Colonic mucosa (tissue), 4 donors: ENCODE measurements at regions not wholly inside any gene's neighbourhood (a gene's known extent, or its start where the extent isn't known, plus 50 kb on each side); places are given as distances from the start of the nearest gene placed in this dataset.

ENCODE experiments used
- DNase-seq: peaks from one replicate; pipeline ENCODE4 v3.0.0-alpha.2; 2020
- H3K27ac ChIP-seq: fragments of 200-600 bp; one replicate; pipeline ENCODE4 v1.8.0; 2021
- H3K27me3 ChIP-seq: fragments of 200-600 bp; one replicate; pipeline ENCODE4 v1.8.0; 2021
- H3K36me3 ChIP-seq: fragments of 200-600 bp; one replicate; pipeline ENCODE4 v1.8.0; 2021
- H3K4me1 ChIP-seq: fragments of 200-600 bp; one replicate; pipeline ENCODE4 v1.8.0; 2021; ENCODE audit warnings: mild to moderate bottlenecking
- H3K4me3 ChIP-seq: fragments of 200-600 bp; one replicate; pipeline ENCODE4 v1.8.0; 2021
- H3K9ac ChIP-seq, 2 donors: one replicate each; pipeline ENCODE4 v1.7.0; 2013; ENCODE audit warnings: control low read depth in 2 of 2, low read depth in 2 of 2, low read length in 2 of 2
- H3K9me3 ChIP-seq: fragments of 200-600 bp; one replicate; pipeline ENCODE4 v1.8.0; 2021
- intact Hi-C: fragments of 100-400 bp; cut with DNase I; formaldehyde crosslinking; loops from one replicate; pipeline ENCODE4 v1.14.1; 2022
- TF ChIP-seq, protein P1 (sequence below): fragments of 200-600 bp; IDR thresholded peaks from one replicate; pipeline ENCODE4 v1.8.0; 2022; ENCODE audit warnings: antibody characterized with exemption, mild to moderate bottlenecking
- donor health status: healthy.
- donor health status: DM: no; HTN: no; CAD: no.
- donor health status: DM: no; HTN: no; CAD: no.

DNA sequence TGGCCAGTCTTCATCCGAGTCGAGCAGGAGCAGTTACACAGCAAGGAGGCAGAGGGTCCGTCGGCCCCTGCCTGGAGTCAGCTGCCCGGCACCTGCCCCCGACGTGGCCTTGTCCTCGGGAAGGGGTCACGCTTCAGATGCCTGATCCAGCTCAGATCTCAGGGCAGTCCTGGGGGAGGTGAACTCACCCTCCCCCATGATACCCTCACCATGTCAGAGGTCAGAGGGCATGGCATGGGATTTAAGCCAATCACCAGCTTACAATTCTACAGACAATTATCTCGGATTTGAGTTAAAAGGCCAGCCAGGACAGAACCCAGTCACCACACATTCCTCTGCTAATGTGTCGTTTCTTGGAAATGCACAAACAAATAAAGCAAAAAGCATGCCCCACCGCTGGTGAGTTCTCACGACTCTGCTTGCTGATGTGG lies 211.3 kb downstream of the FOXL1 start:
- TF ChIP-seq, protein P1, sequence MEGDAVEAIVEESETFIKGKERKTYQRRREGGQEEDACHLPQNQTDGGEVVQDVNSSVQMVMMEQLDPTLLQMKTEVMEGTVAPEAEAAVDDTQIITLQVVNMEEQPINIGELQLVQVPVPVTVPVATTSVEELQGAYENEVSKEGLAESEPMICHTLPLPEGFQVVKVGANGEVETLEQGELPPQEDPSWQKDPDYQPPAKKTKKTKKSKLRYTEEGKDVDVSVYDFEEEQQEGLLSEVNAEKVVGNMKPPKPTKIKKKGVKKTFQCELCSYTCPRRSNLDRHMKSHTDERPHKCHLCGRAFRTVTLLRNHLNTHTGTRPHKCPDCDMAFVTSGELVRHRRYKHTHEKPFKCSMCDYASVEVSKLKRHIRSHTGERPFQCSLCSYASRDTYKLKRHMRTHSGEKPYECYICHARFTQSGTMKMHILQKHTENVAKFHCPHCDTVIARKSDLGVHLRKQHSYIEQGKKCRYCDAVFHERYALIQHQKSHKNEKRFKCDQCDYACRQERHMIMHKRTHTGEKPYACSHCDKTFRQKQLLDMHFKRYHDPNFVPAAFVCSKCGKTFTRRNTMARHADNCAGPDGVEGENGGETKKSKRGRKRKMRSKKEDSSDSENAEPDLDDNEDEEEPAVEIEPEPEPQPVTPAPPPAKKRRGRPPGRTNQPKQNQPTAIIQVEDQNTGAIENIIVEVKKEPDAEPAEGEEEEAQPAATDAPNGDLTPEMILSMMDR = no peak
- no peak for DNase-seq
- no peaks in the 10 kb centered on the region for H3K9me3 ChIP-seq

DNA sequence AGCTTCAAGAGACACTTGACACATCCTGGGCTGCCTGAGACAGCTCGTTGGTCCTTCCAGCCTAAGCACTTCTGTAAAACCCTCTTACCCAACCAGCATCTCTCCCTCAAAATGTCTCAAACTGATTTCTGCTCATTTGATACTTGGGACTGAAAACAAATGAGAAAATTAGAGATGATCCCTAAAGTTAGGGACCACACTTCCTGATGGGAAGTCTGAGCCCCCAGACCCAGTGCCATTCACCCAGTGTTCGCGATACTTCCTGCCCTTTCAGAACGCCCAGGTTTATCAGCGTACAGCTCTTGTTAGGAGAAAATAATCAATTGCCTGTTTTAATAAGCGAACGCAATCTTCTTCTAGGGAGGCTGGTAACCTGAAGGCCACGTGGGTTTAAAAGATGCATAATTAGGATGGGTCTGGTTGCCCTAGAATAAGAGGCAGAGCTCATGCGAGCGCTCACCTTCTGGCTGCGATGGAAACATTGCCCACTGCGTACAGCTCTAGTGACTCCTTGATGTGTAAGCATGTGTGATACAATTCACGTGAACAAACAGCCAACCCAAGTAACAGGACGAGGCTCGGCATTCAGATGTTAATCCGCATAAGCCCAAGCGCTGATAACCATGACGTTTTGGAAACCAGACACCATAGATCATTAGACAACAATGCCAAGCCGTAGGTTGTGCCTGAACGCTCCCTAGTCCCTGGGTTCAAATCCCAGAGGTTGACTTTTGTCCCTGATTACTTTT lies 213.1 kb downstream of the FOXL1 start:
- Histone ChIP-seq H3K4me1 (no peaks in the 10 kb centered on the region), H3K9me3 (no peaks in the 10 kb centered on the region), H3K4me3 (no peak overlapping the region), H3K27ac (no peak overlapping the region), H3K27me3 (no peaks in the 10 kb centered on the region), H3K36me3 (no peaks in the 10 kb centered on the region), H3K9ac (no peak overlapping the region)
- TF ChIP-seq, protein P1 = no peak
- no peak for DNase-seq
- intact Hi-C loops = no loop called here

More for the DNA sequence above, 211.3 kb downstream of the FOXL1 start:
- no peak overlapping the region for H3K4me3 ChIP-seq
- H3K27me3 ChIP-seq = no peaks in the 10 kb centered on the region
- H3K4me1 ChIP-seq = no peaks in the 10 kb centered on the region
- no peaks in the 10 kb centered on the region for H3K36me3 ChIP-seq
- no peak overlapping the region for H3K9ac ChIP-seq
- H3K27ac ChIP-seq = no peak overlapping the region
- intact Hi-C loops = no loop called here

DNA sequence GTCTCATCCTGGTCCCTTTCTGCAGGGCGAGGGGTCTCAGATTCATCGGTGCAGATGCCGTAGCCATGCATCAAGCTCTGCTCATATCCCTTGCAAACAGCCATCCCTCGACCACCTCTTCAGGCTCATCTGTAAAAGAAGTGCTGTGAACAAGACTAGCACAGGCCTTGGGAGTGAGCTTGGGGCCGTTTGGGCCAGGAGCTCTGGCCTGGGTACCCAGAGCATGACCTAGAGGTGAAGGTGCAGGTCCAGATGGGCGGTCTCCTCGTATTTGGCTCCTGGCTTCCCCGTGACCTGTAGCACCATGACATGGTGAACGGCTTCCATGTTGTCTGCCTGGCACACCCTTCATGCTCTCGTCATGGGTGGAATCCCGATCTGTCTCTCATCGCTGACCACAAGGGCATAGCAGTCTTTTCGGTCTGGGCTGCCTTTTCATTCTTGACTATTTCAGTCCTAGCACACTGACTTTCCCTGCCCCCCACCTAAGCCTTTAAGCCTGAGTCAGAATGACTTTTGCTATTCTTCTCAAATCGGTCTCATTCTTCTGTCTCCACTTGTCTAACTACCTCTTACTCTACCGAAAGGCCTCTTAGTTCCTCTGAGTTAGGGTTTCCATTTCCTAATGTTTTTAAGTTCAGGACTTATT lies 216.0 kb downstream of the FOXL1 start:
- intact Hi-C loops = no loop called here
- DNase-seq = no peak
- Histone ChIP-seq H3K9me3 (no peaks in the 10 kb centered on the region), H3K4me1 (no peaks in the 10 kb centered on the region), H3K9ac (no peak overlapping the region), H3K36me3 (no peaks in the 10 kb centered on the region), H3K4me3 (no peak overlapping the region), H3K27ac (no peak overlapping the region), H3K27me3 (no peaks in the 10 kb centered on the region)
- TF ChIP-seq, protein P1 = no peak

DNA sequence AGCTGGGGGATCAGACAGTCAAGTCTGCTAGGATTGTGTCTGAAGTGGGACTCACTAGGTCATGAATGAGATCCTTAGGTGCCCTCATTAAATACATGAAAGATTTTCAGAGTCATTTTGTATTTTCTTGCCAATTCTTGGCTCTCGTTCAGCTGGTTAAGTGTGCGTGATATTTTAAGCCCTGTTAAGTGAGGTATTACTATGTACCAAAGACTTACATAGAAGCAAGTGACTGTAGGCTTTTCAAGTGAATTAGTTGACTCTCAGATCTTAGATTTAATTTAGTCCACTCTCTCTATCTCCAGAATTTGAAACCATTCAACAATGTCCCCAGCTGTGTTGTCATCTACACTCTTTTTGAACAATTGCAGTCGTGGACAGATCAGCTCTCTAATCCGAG lies 219.4 kb downstream of the FOXL1 start:
- TF ChIP-seq, protein P1 = no peak
- Histone ChIP-seq H3K27ac (no peak overlapping the region), H3K36me3 (no peaks in the 10 kb centered on the region), H3K4me3 (no peak overlapping the region), H3K27me3 (no peaks in the 10 kb centered on the region), H3K9ac (no peak overlapping the region), H3K9me3 (no peaks in the 10 kb centered on the region), H3K4me1 (no peaks in the 10 kb centered on the region)
- no peak for DNase-seq
- intact Hi-C loops = no loop called here

DNA sequence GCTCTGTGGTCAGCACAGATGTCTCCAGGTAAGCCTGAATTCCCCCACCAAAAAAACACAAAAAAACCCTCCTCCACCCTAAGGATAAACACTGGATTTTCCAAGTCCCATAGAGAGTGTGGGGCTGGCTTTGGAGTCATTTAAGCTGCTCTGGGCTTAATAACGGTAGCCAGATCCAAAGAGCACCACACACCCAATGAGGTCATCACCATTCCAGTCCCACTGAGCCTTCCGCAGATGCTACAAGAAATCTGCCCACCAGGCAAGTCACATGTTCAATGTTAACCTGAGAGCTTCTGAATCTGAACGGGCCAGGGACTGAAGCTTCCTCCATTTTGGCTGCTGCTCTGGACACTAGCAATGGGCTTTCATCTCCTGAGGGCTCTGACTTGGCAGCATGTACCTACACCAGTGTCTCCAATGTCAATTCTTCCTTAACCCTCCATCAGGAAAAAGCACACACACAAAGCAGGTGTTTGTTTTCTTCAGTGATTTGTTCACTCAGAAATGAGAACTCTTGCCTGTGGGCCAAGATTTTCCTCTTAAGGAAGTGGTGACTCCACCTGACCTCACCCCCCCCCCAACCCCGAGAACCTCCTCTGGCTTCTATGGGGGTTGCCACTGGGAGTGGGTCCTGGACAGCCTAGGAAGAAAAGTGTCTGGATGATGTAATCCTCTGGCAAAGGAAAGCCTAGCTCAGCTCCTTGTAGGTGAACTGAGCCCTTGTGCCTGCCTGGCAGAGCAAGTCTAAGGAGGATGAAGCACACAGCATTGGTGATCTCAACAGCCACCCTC lies 220.1 kb downstream of the FOXL1 start:
- intact Hi-C loops = no loop called here

More for the DNA sequence above, 220.1 kb downstream of the FOXL1 start:
- no peaks in the 10 kb centered on the region for H3K27me3 ChIP-seq
- TF ChIP-seq, protein P1 = no peak
- no peak overlapping the region for H3K9ac ChIP-seq
- H3K27ac ChIP-seq = no peak overlapping the region
- no peaks in the 10 kb centered on the region for H3K9me3 ChIP-seq
- H3K4me1 ChIP-seq = no peaks in the 10 kb centered on the region
- no peak for DNase-seq
- no peak overlapping the region for H3K4me3 ChIP-seq
- no peaks in the 10 kb centered on the region for H3K36me3 ChIP-seq
